ENCODE measurements at regions not wholly inside any gene's neighbourhood (a gene's known extent, or its start where the extent isn't known, plus 50 kb on each side); places are given as distances from the start of the nearest gene placed in this dataset.
A peak's percentile ranks its signal among the peaks of the same experiment; 100 is the strongest.
"Not testable (repeated sequence)": the region's sequence is repeated elsewhere in the genome, so short reads cannot be mapped to it uniquely, and the experiment has no call there.

DNA sequence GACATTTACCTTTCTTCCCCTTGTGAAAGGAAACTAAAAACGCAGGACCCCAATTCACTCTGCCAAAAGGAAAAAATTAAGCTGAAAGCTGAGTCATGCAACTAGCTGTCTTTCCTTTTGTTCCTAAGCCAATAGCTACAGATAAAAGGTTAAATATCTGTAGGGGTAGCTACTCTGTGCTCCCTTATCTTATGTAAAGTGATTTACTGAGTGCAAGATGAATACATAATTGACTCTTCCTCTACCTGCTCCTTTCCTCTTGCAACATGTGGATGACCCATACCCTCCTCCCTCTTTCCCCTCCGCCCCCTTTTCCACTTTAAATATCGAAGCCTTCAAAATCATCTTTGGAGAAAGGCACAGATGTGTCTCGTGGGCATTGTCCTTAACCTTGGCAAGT lies 68.0 kb upstream of the ZNF157 start:
- no peak for DNase-seq

DNA sequence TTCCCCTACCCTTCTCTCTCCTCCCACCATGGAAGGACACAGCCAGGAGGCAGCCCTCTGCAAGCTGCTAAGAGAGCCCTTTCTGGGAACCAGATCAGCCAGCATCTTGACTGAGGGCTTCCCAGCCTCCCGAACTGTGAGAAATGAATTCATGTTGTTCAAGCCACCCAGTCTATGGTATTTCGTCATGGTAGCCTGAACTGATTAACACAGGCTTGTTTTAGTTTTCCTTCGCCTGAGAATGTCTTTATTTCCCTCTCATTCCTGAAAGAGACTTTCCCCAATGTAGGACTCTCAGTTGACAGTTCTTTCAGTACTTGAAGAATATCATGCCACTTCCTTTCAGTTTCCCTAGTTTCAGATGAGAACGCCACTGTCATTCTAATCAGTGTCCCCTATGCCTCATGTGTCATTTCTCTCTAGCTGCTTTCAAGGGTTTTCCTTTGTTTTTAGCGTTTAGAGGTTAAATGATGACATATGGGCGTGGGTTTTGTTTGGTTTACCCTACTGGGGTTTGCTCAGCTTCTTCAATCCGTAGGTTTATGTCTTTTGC lies 63.8 kb upstream of the ZNF157 start:
- not testable (repeated sequence) for DNase-seq

DNA sequence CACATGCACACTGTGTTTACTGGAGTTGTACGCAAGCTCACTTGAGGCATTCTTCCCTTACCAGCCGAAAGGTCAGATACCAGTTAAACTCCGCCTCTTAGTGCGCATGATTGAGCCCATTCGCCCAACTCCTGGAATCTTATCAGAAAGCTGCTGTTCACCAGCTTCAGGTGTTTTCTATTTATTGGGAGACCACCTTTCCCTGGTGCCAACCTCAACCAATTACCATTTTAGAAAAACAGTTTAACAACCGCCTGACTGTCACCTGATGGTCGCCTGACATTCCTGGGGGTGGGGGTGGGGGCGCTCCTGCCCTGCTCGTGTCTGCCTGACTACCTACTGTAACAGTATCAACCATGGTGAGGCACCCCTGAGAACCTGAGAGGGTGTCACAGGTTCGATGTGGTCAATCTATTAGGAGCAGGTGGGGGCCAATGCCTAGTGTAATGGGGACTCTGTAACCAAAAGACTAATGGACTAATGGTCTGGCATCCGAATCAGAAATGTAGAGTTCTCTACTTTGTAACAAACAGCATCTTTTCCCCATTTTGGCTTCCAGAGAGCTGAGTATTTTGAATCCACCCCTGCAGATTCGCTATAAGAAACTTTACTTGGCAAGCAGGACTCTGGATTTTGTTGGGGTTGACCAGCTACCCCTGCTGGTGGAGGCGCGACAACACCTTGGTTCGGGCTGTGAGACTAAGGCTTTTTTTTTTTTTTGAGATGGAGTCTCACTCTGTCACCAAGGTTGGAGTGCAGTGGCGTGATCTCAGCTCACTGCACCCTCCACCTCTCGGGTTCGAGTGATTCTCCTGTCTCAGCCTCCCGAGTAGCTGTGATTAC lies 58.2 kb upstream of the ZNF157 start:
- peak; percentile 53 for DNase-seq

DNA sequence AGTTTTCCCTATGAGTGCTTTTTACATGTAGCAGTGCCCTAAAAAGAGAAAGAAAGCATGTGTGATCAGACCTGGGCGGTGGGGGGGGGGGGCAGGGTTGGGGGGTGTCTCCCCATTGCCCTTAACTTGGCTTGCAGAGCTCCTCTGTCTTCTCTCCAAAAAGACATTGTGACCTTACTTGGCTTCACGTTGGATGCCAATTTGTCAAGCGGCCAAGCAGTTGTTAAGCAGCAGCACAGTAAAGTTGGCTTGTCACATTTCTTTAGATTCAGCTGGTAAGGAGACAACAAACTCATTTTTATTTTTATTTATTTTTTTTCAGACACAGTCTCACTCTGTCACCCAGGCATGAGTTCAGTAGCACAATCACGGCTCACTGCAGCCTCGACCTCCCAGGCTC lies 57.3 kb upstream of the ZNF157 start:
- DNase-seq, result no peak

DNA sequence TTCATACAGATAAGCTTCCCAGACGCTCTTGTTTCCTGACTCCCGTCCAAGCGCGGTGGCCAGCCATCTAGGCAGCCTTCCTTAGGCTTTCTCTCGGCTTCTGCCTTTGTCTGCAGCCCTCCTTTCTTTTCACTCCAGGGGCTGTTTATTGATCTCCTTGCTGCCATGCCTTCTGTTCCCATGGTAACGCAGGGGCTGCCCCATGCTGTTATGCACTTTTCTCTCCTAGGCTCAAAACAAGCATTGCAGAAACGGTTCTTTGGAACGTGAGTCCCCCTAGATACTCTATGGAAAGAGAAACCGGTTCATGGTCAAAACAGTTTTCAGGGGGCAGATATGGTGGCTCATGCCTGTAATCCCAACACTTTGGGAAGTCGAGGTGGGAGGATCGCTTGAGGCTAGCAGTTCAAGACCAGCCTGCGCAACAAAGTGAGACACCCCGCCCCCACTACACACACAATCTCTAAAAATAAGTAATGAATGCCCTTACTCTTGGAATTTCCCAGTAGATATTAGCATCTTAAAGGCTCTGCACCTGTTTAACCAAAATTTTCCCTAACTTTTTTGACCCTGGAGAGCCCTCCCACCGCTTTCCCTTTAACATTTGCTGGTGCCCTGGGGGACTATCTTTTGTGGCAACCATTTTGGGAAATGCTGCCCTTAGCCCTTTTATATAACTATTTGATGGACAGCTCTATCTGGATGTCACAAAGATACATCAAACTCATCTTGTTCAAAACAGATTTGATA lies 53.9 kb upstream of the ZNF157 start:
- DNase-seq, result no peak
